Small intestine (tissue), 7 donors: ENCODE measurements at regions not wholly inside any gene's neighbourhood (a gene's known extent, or its start where the extent isn't known, plus 50 kb on each side); places are given as distances from the start of the nearest gene placed in this dataset.

Source experiments
- DNase-seq, 2 donors: peaks; one replicate each; pipeline versions ENCODE4 v3.0.0 to v3.0.0-alpha.2; 2013
- FAIRE-seq: peaks from 2 replicates; lab custom pipeline; 2012; peaks lifted over from hg19 to GRCh38; lab: Jason Lieb, UNC
- H3K27ac ChIP-seq, 3 donors: one replicate each; pipeline ENCODE4 v1.5.1; 2013; ENCODE audit warnings: low read length in 2 of 3, mild to moderate bottlenecking in 2 of 3, control low read depth in 1 of 3, inconsistent platforms in 1 of 3, low read depth in 1 of 3, moderate library complexity in 1 of 3
- H3K27me3 ChIP-seq, 3 donors: one replicate each; pipeline ENCODE4 v1.6.1; 2013; ENCODE audit warnings: low read length in 3 of 3, inconsistent platforms in 1 of 3; ENCODE audit not compliant: control insufficient read depth in 3 of 3, insufficient read depth in 3 of 3
- H3K36me3 ChIP-seq, 3 donors: one replicate each; pipeline ENCODE4 v1.6.1; 2013; ENCODE audit warnings: low read length in 3 of 3, inconsistent platforms in 1 of 3, low read depth in 1 of 3, mild to moderate bottlenecking in 1 of 3, moderate library complexity in 1 of 3; ENCODE audit not compliant: control insufficient read depth in 3 of 3, insufficient read depth in 2 of 3
- H3K4me1 ChIP-seq, 3 donors: one replicate each; pipeline ENCODE4 v1.6.1; 2013; ENCODE audit warnings: low read length in 2 of 3, inconsistent platforms in 1 of 3, low read depth in 1 of 3, mild to moderate bottlenecking in 1 of 3, moderate library complexity in 1 of 3; ENCODE audit not compliant: control insufficient read depth in 3 of 3, insufficient read depth in 2 of 3
- H3K4me3 ChIP-seq, 3 donors: one replicate each; pipeline ENCODE4 v1.5.1; 2013; ENCODE audit warnings: low read length in 3 of 3, control low read depth in 1 of 3, inconsistent platforms in 1 of 3, low read depth in 1 of 3, mild to moderate bottlenecking in 1 of 3, moderate library complexity in 1 of 3
- H3K9me3 ChIP-seq, 2 donors: one replicate each; pipeline ENCODE4 v1.6.1; 2013; ENCODE audit warnings: low read depth in 1 of 2, low read length in 1 of 2; ENCODE audit not compliant: control insufficient read depth in 2 of 2, insufficient read depth in 1 of 2
- WGBS, 3 donors: extraction: QIAGEN DNeasy Blood & Tissue Kit; methylation state at CpG; one replicate each; pipeline ENCODE4 v1.1.7; 2013; 5-methylcytosine and 5-hydroxymethylcytosine counted together
- donor health status: healthy with polysubstance abuse.
- donor health status: control.
- donor health status: control.
- donor health status: Bipolar disorder and iron deficiency.
- donor health status: healthy.

- no peak for FAIRE-seq
- Histone ChIP-seq H3K9me3 (no peaks in the 10 kb centered on the region), H3K27me3 (peaks cover 0 to 2% (median 0%) of the 10 kb centered on the region in 3 donors), H3K4me3 (no peak overlapping the region), H3K36me3 (no peaks in the 10 kb centered on the region), H3K4me1 (no peaks in the 10 kb centered on the region), H3K27ac (no peak overlapping the region)
- DNase-seq: no peak
- 88 to 91% (median 89%) methylated on average over 3 of the region's 3 CpGs for WGBS, 3 donors
These were observed 462.5 kb upstream of the PFKP start for GRCh38 chr10:2604891-2605290.

DNA sequence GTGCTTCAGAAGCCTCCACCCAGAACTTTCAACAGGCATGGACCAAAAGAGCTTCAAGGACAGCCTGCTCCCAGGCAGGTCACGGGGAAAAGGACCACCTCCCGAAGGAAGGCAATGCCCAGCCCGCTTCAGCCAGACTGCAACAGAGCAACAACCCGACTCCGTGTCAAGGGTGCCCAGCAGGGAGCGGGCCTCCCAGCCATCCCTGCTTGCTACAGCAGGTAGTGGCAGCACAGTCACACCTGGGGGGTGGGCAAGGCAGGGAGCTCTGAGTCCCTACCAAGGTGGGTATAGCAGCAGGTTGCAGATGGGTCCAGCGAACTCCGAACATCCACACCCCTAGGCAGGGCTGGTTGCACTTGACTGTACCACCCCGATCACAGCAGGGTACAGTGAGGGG, 467.8 kb upstream of the PFKP start:
- no peak overlapping the region for H3K4me3 ChIP-seq
- FAIRE-seq: no peak
- no peaks in the 10 kb centered on the region for H3K9me3 ChIP-seq
- H3K36me3 ChIP-seq: no peaks in the 10 kb centered on the region
- DNase-seq: no peak
- 89 to 92% (median 89%) methylated on average over 8 to 9 of the region's 9 CpGs for WGBS, 3 donors
- H3K27me3 ChIP-seq: peaks cover 0 to 2% (median 0%) of the 10 kb centered on the region in 3 donors
- no peaks in the 10 kb centered on the region for H3K4me1 ChIP-seq
- H3K27ac ChIP-seq: no peak overlapping the region

- Histone ChIP-seq H3K9me3 (no peaks in the 10 kb centered on the region), H3K4me3 (no peak overlapping the region), H3K27ac (no peak overlapping the region), H3K27me3 (no peaks in the 10 kb centered on the region), H3K4me1 (no peaks in the 10 kb centered on the region), H3K36me3 (no peaks in the 10 kb centered on the region)
- DNase-seq (no peak), FAIRE-seq (no peak)
- 43 to 63% (median 51%) methylated on average over 4 of the region's 4 CpGs for WGBS, 3 donors
These were observed 474.8 kb upstream of the PFKP start for GRCh38 chr10:2592360-2593160.

- DNase-seq (no peak), FAIRE-seq (no peak)
- no peak overlapping the region for H3K27ac ChIP-seq
- WGBS, 3 donors: 65 to 76% (median 70%) methylated on average over 5 of the region's 5 CpGs
- no peaks in the 10 kb centered on the region for H3K27me3 ChIP-seq
- H3K9me3 ChIP-seq: no peaks in the 10 kb centered on the region
- no peaks in the 10 kb centered on the region for H3K4me1 ChIP-seq
- no peaks in the 10 kb centered on the region for H3K36me3 ChIP-seq
- H3K4me3 ChIP-seq: no peak overlapping the region
These were observed 478.2 kb upstream of the PFKP start for GRCh38 chr10:2589196-2589595.

DNA sequence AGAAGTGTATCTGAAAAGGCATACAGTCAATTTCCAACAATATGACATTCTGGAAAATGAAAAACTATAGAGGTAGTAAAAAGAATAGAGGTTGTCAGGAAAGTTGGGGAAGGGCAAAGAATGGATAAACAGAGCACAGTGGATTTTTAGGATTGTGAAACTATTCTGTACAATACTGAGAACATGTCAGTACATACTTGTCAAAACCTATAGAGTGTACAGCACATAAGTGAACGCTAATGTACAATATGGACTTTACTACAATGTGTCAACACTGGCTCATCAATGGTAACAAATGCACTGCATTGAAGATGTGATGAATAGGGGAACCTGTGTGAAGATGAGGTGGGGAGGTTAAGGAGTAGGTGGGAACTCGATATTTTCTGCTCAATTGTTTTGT, 483.0 kb upstream of the PFKP start:
- 81 to 88% (median 82%) methylated on average over 2 of the region's 2 CpGs for WGBS, 3 donors
- Histone ChIP-seq H3K27me3 (no peaks in the 10 kb centered on the region), H3K9me3 (no peaks in the 10 kb centered on the region), H3K4me1 (no peaks in the 10 kb centered on the region), H3K27ac (no peak overlapping the region), H3K4me3 (no peak overlapping the region), H3K36me3 (no peaks in the 10 kb centered on the region)
- DNase-seq (no peak), FAIRE-seq (no peak)

DNA sequence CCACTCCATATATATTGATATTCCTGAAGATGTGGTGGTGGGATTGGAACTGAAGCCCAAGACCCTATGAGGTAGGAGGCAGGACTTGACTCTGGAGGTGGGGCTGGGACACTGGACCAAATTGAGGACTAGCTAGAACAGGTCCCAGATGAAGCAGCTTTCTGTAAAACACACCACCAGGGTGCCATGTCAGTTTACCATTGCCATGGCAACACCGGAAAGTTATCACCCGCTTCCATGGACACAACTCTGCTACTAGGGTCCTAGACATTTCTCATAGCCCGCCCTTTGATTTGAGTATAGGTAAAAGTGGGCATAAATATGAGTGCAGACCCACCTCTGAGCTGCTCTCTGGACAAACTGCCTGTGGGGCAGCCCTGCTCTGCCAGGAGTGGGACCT, 490.5 kb upstream of the PFKP start:
- H3K27ac ChIP-seq: no peak overlapping the region
- FAIRE-seq (no peak), DNase-seq (no peak)
- no peaks in the 10 kb centered on the region for H3K4me1 ChIP-seq
- H3K4me3 ChIP-seq: no peak overlapping the region
- 31 to 75% (median 38%) methylated on average over 3 of the region's 3 CpGs for WGBS, 3 donors
- no peaks in the 10 kb centered on the region for H3K36me3 ChIP-seq
- no peaks in the 10 kb centered on the region for H3K27me3 ChIP-seq
- no peaks in the 10 kb centered on the region for H3K9me3 ChIP-seq

GRCh38 chr10:2575460-2575859, 491.9 kb upstream of the PFKP start:
- H3K4me1 ChIP-seq: no peaks in the 10 kb centered on the region
- FAIRE-seq (no peak), DNase-seq (no peak)
- H3K36me3 ChIP-seq: no peaks in the 10 kb centered on the region
- H3K27me3 ChIP-seq: no peaks in the 10 kb centered on the region
- H3K9me3 ChIP-seq: no peaks in the 10 kb centered on the region
- WGBS, 3 donors: 42 to 50% (median 43%) methylated on average over 6 of the region's 6 CpGs
- H3K4me3 ChIP-seq: no peak overlapping the region
- H3K27ac ChIP-seq: no peak overlapping the region

- WGBS, 3 donors: 87 to 91% (median 89%) methylated on average over 1 of the region's 1 CpG
- no peak for FAIRE-seq
These were observed 494.7 kb upstream of the PFKP start for GRCh38 chr10:2572611-2573010.

GRCh38 chr10:2556883-2557282, 510.5 kb upstream of the PFKP start:
- no peak for DNase-seq
- no peak overlapping the region for H3K27ac ChIP-seq
- H3K4me3 ChIP-seq: no peak overlapping the region
- H3K36me3 ChIP-seq: no peaks in the 10 kb centered on the region
- no peaks in the 10 kb centered on the region for H3K27me3 ChIP-seq
- peaks cover 0 to 3% of the 10 kb centered on the region in 2 donors for H3K9me3 ChIP-seq
- no peaks in the 10 kb centered on the region for H3K4me1 ChIP-seq
- 66 to 75% (median 70%) methylated on average over 1 of the region's 1 CpG for WGBS, 3 donors
- no peak for FAIRE-seq

More at GRCh38 chr10:2572611-2573010, 494.7 kb upstream of the PFKP start:
- H3K4me3 ChIP-seq: no peak overlapping the region
- DNase-seq: no peak
- no peak overlapping the region for H3K27ac ChIP-seq
- no peaks in the 10 kb centered on the region for H3K27me3 ChIP-seq
- no peaks in the 10 kb centered on the region for H3K36me3 ChIP-seq
- no peaks in the 10 kb centered on the region for H3K9me3 ChIP-seq
- H3K4me1 ChIP-seq: no peaks in the 10 kb centered on the region
